Stimulated activated CD8-positive, alpha-beta memory T cell treated with anti-CD3 and anti-CD28 coated beads, Interleukin-7, amount 100 ng/mL, for 48 hours (primary cell): ENCODE measurements at regions not wholly inside any gene's neighbourhood (a gene's known extent, or its start where the extent isn't known, plus 50 kb on each side); places are given as distances from the start of the nearest gene placed in this dataset.
"Not testable (repeated sequence)": the region's sequence is repeated elsewhere in the genome, so short reads cannot be mapped to it uniquely, and the experiment has no call there.

ENCODE experiments used
- DNase-seq, 2 donors: peaks; one replicate each; pipeline ENCODE4 v3.0.0-alpha.2; 2020; ENCODE audit warnings: low read depth in 1 of 2; ENCODE audit errors: extremely low read depth in 1 of 2

DNA sequence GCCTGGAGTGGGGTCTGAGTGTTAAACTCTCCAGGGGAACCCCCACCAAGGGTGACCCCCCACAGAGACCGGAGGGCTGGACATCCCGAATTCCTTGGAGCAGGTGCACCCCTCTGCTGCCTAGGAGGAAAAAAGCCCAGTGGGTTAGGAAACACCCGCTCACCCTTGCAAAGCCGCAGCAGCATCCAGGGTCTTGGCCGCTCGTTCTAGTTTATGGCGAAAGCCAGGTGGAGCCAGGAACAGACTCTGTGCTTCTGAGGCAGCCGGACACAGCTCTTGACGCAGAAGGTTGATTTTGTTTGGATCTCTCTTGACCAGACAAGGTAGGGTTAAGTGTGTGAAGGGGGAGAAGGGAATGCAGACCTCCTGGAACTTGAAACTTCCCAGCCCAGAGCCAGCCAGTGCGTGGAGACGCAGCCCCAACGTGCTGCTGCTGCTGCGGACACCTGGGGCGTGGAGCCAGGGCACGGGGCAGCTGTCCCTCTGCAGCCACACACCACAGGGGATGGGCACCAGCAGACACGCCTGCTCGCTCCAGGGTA is 154.5 kb downstream of the LAT start:
- no peak for DNase-seq

DNA sequence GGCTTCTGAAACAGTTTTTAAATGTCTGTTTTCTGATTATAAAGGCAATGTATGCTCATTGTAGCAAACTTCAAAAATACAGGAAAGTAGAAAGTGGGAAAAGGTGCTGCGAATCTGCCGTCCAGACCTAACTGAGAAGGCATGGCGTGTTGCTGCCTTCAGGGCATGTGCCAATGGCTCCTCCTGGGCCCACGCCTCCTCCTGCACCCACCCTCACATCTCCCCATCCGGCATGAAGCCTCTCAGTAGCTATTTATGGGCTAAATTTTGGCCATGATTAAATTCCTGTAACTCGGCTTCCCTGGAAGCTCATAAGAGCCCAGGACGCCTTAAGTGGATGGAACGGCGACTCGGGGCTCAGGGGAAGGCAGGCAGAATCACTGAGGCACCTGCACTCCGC is 153.8 kb downstream of the LAT start:
- not testable (repeated sequence) for DNase-seq

DNA sequence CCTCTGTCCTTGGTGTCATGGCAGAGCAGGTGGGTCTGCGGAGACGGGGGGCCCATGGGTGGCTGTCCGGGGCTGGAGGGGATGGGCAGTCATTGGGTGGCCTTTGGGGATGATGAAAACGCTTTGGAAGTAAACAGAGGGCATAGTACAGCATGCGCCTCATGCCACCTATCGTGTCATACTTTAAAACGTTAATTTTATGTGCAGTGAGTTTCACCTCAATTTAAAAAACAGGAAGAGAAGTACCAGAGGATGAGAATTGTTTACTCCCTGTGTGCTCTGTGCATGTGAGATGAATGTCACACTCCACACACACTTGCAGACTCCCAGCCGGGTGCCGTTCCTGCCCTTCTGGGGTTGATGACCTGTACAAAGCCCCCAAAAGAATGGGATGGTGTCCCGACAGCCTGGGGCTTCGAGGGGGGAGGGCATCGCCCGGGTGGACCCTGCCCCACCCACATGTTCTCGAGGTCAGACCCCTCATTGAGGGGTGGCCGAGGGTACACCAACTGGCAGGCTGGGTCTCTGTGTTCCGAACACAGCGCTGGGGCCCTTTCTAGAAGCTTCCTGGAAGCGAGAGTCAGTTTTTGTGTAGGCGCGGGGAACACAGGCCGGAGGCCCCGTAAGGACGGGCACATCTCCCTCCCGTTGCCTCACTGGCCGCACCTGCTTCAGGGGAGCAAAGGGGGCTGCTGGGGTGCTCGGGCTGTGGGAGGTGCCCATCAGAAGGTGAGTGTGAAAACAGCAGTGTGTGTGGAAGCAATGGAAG is 153.2 kb downstream of the LAT start:
- not testable (repeated sequence) for DNase-seq

DNA sequence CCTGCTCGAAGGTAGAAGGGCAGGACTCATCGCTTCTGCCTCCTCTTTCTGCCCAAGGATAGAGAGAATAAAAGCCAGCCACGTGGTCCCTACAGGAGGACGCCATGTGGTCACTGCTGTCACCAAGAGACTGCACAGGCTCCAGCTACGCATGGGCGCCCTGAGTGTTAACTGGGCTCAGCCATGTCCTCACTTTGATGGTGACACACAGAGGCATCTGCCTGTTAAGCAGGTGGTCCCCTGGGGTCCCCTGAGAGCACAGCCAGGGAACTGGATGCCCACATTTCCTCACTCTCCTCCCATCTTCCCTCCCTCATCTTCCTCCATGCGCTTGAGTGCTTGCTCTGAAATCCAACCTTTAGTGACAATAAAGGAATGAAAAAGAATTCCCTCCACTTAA is 152.6 kb downstream of the LAT start:
- DNase-seq: not testable (repeated sequence)

DNA sequence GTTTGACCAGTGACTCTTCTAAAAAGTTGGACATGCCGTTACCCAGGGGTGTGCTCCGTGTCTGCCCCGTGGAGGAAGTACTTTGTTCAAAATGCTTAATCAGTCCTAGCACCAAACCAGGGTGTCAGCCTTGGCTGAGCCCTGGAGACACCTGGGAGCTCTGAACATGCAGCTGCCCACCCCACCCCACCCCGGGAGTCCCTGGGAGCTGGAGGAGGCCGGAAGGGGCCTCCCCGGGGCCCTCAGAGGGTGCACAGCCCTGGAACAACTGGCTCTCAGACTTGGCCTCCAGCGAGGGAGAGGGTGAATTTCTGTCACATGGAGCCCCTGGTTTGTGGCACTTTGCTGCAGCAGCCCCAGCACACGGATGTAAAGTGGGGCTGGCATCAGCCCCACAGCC is 152.1 kb downstream of the LAT start:
- not testable (repeated sequence) for DNase-seq

DNA sequence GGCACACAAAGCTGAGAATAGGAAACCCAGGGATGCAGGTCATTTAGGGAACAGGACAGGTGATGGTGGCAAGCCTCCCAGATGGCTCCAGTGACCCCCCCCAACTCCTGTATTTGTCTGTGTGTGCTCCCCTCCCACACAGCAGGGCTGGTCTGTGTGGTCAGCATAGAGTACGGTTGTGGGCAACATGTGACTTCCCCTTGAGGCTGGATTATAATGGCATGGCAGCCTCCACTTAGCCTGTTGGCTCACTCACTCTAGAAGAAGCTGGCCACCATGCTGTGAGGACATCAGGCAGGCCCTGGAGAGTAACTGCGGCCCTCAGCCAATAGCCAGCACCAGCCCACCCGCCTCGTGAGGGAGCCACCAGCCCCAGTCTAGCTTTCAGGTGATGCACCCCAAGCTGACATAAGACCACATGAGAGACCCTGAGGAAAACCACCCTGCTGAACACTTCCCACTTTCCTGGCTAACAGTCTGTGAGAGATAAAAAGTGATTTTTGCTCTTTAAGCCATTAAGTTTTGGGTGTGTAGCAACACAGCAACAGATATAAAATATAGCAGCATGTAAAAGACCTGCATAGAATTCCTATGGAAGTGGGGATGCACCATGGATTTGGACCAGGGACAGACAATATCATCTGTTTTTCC is 151.3 kb downstream of the LAT start:
- DNase-seq: not testable (repeated sequence)

DNA sequence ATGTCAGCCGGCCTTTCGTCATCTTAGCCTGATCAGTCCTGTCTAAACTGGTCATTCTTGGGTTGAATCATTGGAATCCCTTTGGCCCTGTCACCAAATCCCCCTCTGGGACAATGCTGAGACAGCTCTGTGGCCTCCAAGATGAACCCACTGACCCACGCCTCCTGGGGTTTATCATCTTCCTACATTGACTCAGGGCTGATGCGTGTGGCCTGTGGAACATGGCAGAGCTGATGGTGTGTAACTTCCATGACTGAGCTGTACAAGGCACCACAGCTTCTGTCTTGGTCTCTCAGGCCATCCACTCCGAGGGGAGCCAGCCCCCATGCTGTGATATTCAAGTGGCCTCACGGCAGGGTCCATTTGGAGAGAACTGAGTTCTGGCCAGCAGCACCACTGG is 150.2 kb downstream of the LAT start:
- DNase-seq: not testable (repeated sequence)

DNA sequence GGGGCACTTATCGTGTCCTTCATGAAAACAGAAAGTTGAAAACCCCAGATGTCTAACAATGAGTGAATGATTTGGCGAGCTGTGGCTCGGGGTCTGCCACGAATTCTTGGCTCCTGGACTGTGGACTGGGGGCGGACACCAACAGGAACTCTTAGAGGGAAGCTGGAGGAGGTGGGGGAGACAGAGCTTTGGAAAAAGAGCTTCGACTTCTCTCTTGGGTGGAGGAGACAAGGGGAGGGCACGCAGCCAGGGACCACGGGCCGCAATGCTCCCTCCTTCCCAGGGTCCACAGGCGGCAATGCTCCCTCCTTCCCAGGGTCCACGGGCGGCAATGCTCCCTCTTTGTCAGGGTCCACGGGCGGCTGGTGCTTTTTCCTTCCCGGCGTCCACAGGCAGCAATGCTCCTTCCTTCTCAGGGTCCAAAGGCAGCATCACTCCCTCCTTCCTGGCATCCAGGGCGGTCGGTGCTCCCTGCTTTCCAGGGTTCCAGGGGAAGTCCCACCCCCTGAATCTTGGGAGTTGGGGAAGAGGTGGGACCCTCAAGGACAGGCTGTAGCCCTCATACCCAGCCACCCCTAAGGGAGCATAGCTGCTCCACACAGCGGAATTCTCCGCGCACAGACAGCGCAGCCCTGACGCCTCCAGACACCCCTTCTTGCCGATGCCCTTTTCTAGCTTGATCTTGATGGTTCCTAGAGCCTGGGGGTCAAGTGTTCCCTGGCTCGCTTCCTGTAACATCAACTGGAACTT is 149.0 kb downstream of the LAT start:
- DNase-seq: not testable (repeated sequence)

DNA sequence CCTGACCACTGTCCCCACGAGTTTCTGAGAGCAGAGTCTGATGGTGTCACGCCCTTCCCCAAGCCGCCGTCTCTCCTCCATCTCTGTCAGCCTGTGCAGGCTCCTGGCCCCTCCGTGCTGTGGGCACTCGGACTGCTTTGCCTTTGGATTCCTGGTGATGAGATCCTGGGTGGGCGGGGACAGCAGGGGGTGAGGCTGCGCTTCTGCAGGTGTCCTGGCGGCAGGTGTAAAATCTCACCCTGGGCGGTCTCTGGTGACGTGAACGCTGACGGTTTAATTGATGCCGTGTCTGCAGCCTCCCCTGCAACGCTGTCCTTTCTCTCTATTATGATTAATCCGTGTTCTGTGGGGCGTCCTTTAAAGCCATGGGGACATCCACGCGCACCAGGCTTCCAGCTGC is 148.0 kb downstream of the LAT start:
- DNase-seq: not testable (repeated sequence)

DNA sequence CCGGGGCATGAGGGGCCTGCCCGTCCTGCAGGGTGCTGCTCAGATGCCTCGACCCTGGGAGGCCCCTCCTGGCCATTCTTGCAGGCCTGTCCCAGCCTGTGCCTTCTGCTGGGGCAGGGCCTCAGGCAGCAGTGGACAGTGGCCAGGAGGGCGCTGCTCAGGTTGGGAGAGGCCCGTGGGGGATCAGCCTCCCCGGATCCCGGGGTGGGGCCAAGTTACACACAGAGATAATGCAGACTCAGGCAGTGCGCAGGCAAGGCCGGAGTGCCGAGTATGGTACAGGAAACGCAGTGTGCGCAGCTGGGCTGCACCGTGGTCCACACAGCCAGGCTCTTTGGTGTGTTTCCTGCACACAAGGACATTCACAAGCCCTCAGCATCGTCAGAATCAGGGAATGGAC is 147.6 kb downstream of the LAT start:
- DNase-seq: not testable (repeated sequence)

DNA sequence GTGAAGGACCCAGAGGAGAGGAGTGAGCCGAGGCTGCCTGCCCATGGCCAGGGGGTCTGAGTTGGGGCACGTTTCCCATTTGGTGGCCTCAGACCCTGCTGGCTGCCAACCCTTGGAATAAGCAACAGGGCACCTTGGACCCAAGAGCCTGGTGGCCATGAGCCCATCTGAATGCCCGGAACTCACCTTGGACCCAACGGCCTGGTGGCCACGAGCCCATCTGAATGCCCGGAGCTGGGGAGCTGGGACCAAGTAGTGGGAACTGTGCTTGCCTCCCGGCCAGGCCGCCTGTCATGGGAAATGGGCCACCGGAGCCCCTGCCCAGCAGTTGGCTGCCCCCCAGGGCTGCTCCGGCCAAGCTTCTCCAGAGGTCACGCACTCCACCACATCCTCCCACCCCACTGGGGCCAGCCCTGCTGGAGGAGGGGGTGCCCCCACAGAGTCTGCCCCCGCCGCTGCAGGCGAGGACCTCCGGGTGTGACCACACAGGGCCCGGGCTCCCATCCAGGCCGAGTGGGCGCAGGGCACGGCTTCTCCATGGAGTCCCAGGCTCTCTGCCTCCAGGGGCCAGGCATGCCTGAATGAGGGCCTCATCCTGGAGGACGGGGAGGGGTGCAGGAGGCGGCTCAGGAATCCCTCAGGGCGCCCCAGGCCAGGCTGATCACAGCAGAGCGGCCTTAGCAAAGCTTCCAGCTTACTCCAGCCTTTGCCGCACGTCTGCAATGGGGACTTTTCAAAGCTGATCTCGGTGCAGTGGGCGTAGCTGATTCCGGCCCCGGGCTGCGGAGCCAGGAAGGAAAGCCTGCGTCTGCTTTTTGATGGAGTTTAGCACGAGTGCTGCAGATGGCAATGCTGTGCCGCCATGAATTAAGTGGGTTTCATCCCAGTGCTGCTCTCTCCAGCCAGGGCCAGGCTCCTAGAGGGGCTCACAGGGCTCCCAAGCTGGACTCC is 146.3 kb downstream of the LAT start:
- not testable (repeated sequence) for DNase-seq

DNA sequence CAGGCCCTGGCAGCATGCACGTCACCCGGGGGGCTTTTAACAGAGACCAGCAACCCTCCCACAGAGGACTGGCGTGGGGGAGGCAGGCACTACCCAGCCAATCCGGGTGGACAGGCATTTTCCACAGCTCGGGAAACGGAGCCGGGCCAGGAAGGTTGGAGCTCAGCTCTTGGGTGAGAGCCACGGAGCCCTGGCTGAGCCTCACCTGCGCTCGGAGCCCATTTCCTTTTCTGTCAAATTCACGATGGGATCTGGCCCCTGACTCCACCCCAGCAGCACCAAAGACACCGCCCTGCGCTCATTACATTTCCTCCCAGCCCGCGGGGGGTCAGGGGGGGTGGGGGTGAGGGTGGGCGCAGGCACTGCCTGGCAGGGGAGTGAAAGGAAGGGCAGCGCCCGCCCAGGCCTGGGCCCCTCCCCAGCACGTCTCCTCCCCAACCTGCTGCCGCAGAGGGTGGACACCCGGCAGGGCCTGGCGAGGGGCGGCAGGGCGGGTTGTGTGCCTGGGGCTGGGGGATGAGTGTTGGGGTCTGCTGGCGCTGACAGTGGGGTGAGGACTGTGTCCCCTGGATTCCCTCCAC is 145.4 kb downstream of the LAT start:
- not testable (repeated sequence) for DNase-seq

DNA sequence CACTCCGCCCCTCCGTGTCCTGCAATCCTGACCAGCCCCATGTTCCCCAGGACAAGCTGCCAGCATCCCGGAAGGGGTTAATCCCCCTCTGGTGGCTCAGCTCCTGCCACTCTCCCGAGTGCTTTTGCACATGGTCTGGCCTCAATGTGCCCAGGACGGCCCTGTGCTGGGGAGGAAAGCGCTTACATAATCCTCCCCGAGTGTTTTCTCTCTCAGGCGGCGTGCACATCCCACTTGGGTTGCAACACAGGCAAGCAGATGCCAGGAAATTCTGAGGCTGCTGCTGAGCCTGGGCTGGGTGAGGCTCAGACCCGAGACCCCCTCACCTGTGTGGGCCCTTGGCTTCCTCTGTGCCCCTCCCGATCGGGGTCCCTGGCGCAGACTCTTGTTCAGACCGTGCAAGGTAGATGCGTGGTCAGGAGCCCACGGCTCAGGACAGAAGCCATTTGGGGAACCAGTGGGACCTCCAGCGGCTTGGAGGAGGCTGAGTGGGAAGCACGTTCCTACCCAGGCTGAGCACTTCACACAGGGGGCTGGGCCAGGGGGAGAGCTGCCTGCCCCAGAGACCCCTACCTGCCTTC is 144.7 kb downstream of the LAT start:
- DNase-seq: not testable (repeated sequence)

DNA sequence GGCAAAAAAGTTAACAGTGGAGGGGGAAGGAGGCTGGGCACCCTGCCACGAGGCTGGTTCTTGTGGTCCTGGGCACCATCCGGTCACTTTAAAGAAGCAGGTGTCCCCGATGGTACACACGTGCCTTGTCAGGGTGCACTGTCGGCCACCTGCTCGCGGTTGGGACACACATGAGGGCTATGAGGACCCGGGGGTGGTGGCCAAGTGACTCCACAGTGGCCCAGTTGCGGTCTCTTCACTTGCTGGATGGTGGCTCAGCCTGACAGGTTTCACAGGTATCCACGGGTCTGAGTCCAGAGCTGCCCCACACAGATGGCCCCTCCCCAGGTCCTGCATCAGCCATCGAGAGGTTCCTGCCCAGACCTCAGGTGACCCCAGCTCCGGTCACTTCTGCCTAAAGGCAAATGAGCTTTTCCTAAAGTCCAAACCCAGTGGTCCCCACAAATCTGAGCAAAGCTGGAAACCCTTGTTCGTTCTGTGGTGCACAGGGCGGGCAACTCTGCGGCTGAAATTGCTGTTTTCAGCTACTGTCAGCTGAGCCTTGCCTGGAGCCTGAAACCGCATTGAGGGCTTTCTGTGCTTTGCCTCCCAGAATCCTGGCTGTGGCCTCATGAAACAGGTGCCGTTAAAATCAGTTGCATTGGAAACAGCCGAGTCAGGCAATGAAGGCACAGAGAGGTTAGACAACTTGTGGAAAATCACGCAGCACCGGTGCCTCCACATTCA is 144.0 kb downstream of the LAT start:
- not testable (repeated sequence) for DNase-seq

DNA sequence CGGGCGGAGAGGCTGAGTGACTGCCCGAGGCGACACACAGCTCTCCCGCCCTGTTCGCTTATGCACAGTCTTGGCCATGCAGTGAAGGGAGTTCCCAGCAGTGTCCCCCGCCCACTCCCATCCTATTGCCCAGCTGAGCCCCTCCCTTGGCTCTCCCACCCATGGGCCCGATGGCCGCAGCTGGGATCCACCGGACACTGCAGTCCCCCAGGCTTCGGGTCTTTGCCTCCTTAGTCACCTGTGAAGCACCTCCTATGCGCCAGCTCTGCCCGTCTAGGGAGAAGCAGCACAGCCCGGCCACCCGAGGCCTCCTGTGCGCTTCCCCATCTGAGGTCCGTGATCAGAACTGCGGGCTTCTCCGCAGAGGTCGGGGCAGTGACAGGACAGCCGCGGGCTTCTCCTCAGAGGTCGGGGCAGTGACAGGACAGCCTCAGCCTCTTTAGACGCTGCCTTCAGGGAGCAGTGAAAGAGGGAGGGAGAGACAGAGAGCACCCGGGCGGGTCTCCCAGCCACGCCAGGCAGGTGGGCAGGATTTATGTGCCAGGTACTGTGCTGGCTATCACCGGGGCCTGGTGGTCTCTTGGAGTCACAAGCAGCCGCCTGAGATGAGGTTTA is 143.1 kb downstream of the LAT start:
- not testable (repeated sequence) for DNase-seq

DNA sequence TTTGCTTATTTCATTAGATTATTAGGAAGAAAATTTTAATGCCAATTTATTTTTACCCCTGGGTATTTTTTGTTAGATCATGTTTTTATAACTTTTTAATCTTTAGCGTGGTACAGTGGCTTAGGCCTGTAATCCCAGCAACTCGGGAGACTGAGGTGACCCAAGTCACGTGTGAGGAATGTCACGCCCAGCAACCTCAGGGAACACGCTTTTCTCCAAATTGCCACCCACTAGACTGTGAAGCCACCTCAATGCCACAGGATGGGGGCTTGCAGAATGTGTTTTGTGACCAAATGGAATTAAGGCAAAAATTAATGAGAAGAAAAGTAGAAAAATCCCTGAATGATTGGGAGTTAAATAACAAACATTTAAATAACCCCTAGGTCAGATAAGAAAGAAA is 141.8 kb downstream of the LAT start:
- no peak for DNase-seq

DNA sequence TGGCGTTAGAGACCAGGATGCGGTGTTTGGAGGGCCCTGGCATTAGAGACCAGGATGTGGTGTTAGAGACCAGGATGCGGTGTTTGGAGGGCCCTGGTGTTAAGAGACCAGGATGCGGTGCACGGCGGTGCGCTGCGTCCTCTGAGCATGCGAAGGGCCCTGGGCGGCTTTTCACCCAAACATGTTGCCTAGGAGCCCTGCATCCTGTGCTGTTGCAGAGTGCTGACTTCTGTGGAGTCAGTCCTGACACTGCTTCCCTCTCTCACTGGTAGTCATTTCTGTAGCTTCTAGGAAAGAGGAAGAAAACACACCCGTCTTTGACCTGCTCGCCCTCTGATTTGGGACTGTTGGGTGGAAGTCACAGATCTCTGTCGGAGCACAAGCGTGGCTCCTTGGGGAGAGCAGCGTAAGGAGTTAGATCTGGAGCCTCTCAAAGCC is 141.2 kb downstream of the LAT start:
- DNase-seq: no peak

DNA sequence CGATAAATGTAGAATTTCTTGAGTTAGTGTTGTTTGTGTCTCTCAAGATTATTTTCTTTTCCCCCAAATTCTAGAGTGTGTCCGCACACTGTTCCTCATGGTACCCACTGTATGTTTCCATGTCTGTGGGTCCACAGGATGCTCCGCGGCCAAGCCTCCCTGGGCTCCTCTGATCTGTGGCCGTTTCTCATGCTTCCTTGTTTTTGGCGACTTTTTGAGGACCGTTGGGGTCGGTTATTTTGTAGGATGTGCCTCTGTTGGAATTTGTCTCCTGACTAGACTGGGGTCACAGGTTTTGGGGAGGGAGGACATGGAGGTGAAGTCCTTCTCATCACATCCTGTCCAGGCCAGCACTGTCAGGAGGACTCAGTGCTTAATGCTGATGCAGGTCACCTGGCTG is 140.0 kb downstream of the LAT start:
- no peak for DNase-seq
